Kidney (tissue), 13 donors: ENCODE measurements at regions not wholly inside any gene's neighbourhood (a gene's known extent, or its start where the extent isn't known, plus 50 kb on each side); places are given as distances from the start of the nearest gene placed in this dataset.

Experiments used
- DNase-seq, 5 donors: peaks; one replicate each; pipeline ENCODE4 v3.0.0-alpha.2; 2013 to 2020
- FAIRE-seq: peaks from 2 replicates; lab custom pipeline; 2012; peaks lifted over from hg19 to GRCh38; lab: Jason Lieb, UNC
- H3K27ac ChIP-seq, 2 donors: one replicate each; pipeline ENCODE4 v1.7.0; 2013; ENCODE audit warnings: low read depth in 2 of 2, low read length in 2 of 2, inconsistent platforms in 1 of 2
- H3K27me3 ChIP-seq: one replicate; pipeline ENCODE4 v1.7.1; 2013; ENCODE audit warnings: low read length, inconsistent platforms; ENCODE audit not compliant: control insufficient read depth, insufficient read depth
- H3K36me3 ChIP-seq, 3 donors: one replicate each; pipeline versions ENCODE4 v1.7.0 to v1.7.1; 2013; ENCODE audit warnings: low read length in 3 of 3, control low read depth in 1 of 3, inconsistent platforms in 1 of 3; ENCODE audit not compliant: insufficient read depth in 3 of 3, control insufficient read depth in 2 of 3
- H3K4me1 ChIP-seq, 3 donors: one replicate each; pipeline versions ENCODE4 v1.7.0 to v1.7.1; 2013; ENCODE audit warnings: low read length in 3 of 3, inconsistent platforms in 1 of 3, low read depth in 1 of 3; ENCODE audit not compliant: control insufficient read depth in 2 of 3, insufficient read depth in 2 of 3
- H3K4me3 ChIP-seq, 3 donors: one replicate each; pipeline versions ENCODE4 v1.7.0 to v1.8.1; 2013; ENCODE audit warnings: low read length in 3 of 3, control low read depth in 1 of 3, inconsistent platforms in 1 of 3
- H3K9ac ChIP-seq, 3 donors: one replicate each; pipeline versions ENCODE4 v1.7.0 to v1.7.1; 2013; ENCODE audit warnings: low read length in 3 of 3, control low read depth in 1 of 3, inconsistent platforms in 1 of 3
- H3K9me3 ChIP-seq, 3 donors: one replicate each; pipeline versions ENCODE4 v1.7.0 to v1.7.1; 2013; ENCODE audit warnings: low read length in 3 of 3, control low read depth in 1 of 3, inconsistent platforms in 1 of 3; ENCODE audit not compliant: control insufficient read depth in 2 of 3, insufficient read depth in 1 of 3
- intact Hi-C: fragments of 100-400 bp; cut with DNase I; formaldehyde crosslinking; loops from one replicate; pipeline ENCODE4 v1.11.1; 2022
- TF ChIP-seq, protein P1 (sequence below): IDR thresholded peaks from 3 replicates; pipeline ENCODE4 v1.5.1; 2012; ENCODE audit warnings: mild to moderate bottlenecking, moderate library complexity, borderline replicate concordance; ENCODE audit not compliant: insufficient read depth; ENCODE audit errors: extremely low read depth
- donor health status: control.
- donor health status: control.
- donor health status: control.
- donor health status: control.
- donor health status: control.
- donor health status: DM: yes; HTN: yes; CAD: no.
- donor health status: Normal renal cell carcinoma (clear cell type).

DNA sequence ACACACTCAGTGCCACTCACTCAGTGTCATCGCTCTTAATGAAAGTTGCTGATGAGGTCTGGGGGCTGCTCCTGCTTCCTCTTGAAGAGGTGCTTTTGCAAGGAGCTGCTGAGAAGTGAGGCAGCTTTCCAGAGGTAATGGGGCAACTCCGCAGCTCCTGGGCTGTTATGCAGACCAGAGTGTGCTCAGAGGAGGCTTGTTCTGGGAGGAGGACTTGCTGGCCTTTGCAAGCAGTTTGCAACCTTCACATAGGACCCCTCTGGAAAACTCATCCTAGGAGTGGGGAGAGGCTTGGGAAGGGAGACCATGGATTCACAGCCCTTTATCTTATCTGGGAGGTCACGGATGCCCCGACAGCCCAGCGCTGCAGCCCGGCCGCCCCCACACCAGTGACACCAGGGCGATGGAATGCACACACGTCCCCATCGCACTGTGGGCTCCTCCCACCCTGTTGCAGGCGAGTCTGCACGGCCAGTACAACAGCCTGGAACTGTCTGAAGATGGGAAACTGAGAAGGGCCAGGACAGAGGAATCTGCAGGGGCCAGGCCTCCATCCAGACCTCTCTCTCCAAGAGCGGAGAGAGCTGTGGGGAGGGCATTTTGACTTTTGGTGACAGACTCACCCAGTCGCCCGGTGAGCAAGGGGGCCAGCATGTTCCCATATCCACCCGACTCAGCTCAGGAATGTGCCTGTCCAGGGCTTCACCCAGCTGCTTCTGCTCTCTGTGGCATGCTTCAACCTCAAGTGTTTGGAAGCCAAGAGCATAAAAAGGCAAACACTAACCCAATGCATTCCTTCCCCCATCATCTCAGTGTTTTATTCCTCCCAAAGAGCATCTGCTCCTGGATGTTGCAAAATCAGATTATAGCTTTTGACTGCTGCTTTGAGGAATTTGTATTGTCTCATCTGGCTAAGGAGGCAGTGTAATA is 78.6 kb upstream of the ZNF469 start:
- Histone ChIP-seq H3K9ac (no peak overlapping the region), H3K27me3 (no peaks in the 10 kb centered on the region), H3K4me1 (peaks cover 0 to 6% (median 0%) of the 10 kb centered on the region in 3 donors), H3K36me3 (no peaks in the 10 kb centered on the region), H3K4me3 (no peak overlapping the region), H3K9me3 (peaks cover 0 to 10% (median 1%) of the 10 kb centered on the region in 3 donors), H3K27ac (no peak overlapping the region)
- FAIRE-seq (no peak), DNase-seq (peak; percentile 77 to 86 (median 79))
- intact Hi-C loops = no loop called here
- TF ChIP-seq, protein P1, sequence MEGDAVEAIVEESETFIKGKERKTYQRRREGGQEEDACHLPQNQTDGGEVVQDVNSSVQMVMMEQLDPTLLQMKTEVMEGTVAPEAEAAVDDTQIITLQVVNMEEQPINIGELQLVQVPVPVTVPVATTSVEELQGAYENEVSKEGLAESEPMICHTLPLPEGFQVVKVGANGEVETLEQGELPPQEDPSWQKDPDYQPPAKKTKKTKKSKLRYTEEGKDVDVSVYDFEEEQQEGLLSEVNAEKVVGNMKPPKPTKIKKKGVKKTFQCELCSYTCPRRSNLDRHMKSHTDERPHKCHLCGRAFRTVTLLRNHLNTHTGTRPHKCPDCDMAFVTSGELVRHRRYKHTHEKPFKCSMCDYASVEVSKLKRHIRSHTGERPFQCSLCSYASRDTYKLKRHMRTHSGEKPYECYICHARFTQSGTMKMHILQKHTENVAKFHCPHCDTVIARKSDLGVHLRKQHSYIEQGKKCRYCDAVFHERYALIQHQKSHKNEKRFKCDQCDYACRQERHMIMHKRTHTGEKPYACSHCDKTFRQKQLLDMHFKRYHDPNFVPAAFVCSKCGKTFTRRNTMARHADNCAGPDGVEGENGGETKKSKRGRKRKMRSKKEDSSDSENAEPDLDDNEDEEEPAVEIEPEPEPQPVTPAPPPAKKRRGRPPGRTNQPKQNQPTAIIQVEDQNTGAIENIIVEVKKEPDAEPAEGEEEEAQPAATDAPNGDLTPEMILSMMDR = no peak

DNA sequence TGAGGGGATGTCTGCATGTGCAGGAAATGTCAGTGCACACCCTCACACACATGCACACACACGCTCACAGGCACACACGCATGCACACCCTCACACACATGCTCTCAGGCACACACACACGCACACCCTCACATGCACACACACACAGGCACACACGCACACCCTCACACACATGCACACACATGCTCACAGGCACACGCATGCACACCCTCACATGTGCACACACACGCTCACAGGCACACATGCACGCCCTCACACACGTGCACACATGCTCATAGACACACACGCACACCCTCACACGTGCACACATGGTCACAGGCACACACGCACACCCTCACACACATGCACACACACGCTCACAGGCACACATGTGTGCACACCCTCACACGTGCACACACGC is 77.6 kb upstream of the ZNF469 start:
- TF ChIP-seq, protein P1 = no peak
- Histone ChIP-seq H3K9me3 (peaks cover 0 to 10% (median 1%) of the 10 kb centered on the region in 3 donors), H3K9ac (no peak overlapping the region), H3K36me3 (no peaks in the 10 kb centered on the region), H3K27ac (no peak overlapping the region), H3K4me3 (no peak overlapping the region), H3K4me1 (peaks cover 0 to 6% (median 0%) of the 10 kb centered on the region in 3 donors), H3K27me3 (no peaks in the 10 kb centered on the region)
- peak in 1 of 5 donors; percentile 22 for DNase-seq
- intact Hi-C loops = no loop called here
- FAIRE-seq = no peak

DNA sequence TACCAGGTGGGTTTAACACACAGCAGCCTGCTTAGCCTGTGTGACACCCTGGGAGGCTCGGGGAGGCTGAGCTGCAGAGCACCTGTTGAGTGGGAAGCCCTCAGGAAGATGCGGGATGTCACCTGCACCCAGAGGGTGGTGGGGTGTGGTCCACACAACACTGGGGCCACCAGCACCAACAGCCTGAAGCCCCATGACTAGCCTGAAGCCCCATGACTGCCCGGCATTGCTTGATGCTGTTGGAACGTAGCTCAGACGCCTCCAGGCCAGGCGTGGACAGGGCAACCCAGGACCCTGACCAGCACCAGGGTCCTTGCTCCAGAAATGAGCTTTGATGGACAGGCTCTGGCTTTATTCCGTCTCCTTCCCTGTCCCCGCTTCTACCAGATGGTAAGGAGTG is 76.3 kb upstream of the ZNF469 start:
- FAIRE-seq (no peak), DNase-seq (peak in 1 of 5 donors; percentile 31)
- TF ChIP-seq, protein P1 = no peak
- Histone ChIP-seq H3K27me3 (no peaks in the 10 kb centered on the region), H3K9ac (no peak overlapping the region), H3K4me1 (peaks cover 0 to 6% (median 0%) of the 10 kb centered on the region in 3 donors), H3K9me3 (peaks cover 0 to 10% (median 1%) of the 10 kb centered on the region in 3 donors), H3K36me3 (no peaks in the 10 kb centered on the region), H3K27ac (no peak overlapping the region), H3K4me3 (no peak overlapping the region)
- intact Hi-C loops = no loop called here
